A673 (cell line): ENCODE measurements at regions not wholly inside any gene's neighbourhood (a gene's known extent, or its start where the extent isn't known, plus 50 kb on each side); places are given as distances from the start of the nearest gene placed in this dataset.

ENCODE experiments used
- BruUV-seq: library from RNA; stranded (reverse); fragments of 400-500 nt; replicated peaks from 2 replicates; lab custom pipeline; 2021; lab: Mats Ljungman, UMichigan
- CTCF ChIA-PET: fragments of 300-600 bp; sonication (Branson Sonifier 250); formaldehyde crosslinking; loops from one replicate; lab custom pipeline; 2022; ENCODE audit warnings: antibody characterized with exemption; lab: Charles Lee
- POLR2A ChIA-PET: fragments of 300-600 bp; sonication (Branson Sonifier 250); formaldehyde crosslinking; loops from one replicate; lab custom pipeline; 2022; ENCODE audit warnings: antibody characterized with exemption; ENCODE audit not compliant: low non-redundant PET; lab: Charles Lee
- DNase-seq: peaks from one replicate; pipeline ENCODE4 v3.0.0-alpha.2; 2015; ENCODE audit warnings: low spot score
- H3K27ac ChIP-seq: fragments of 200-600 bp; sonication (generic); 2 replicates; pipeline ENCODE4 v1.5.1; 2016; ENCODE audit warnings: mixed run types, low read depth, mild to moderate bottlenecking, mixed read lengths, antibody characterized with exemption, low read length; ENCODE audit not compliant: poor library complexity, severe bottlenecking
- H3K27me3 ChIP-seq: fragments of 200-600 bp; sonication (generic); replicated peaks from 2 replicates; pipeline ENCODE4 v1.6.1; 2017; ENCODE audit warnings: mixed run types, low read depth, mild to moderate bottlenecking, mixed read lengths, antibody characterized with exemption, low read length; ENCODE audit not compliant: insufficient read depth, poor library complexity
- H3K36me3 ChIP-seq: fragments of 200-600 bp; sonication (generic); 2 replicates; pipeline ENCODE4 v1.6.1; 2016; ENCODE audit warnings: mixed run types, mild to moderate bottlenecking, mixed read lengths, antibody characterized with exemption, low read length; ENCODE audit not compliant: insufficient read depth, poor library complexity, severe bottlenecking
- H3K4me1 ChIP-seq: fragments of 200-600 bp; sonication (generic); 2 replicates; pipeline ENCODE4 v1.6.1; 2017; ENCODE audit warnings: mixed run types, mild to moderate bottlenecking, mixed read lengths, antibody characterized with exemption, low read length; ENCODE audit not compliant: insufficient read depth, poor library complexity, severe bottlenecking
- H3K4me3 ChIP-seq: fragments of 200-600 bp; sonication (generic); 2 replicates; pipeline ENCODE4 v1.5.1; 2016; ENCODE audit warnings: low read depth, mixed run types, mild to moderate bottlenecking, mixed read lengths, low read length; ENCODE audit not compliant: poor library complexity, severe bottlenecking
- H3K9me3 ChIP-seq: fragments of 200-600 bp; sonication (generic); 2 replicates; pipeline ENCODE4 v1.6.1; 2016; ENCODE audit warnings: mixed run types, low read depth, mild to moderate bottlenecking, mixed read lengths, antibody characterized with exemption, low read length; ENCODE audit not compliant: poor library complexity, severe bottlenecking
- EZH2 ChIP-seq: fragments of 200-600 bp; sonication (generic); IDR thresholded peaks from 2 replicates; pipeline ENCODE4 v1.6.1; 2017; ENCODE audit warnings: borderline replicate concordance, low read depth, mild to moderate bottlenecking, mixed read lengths, antibody characterized with exemption, low read length; ENCODE audit not compliant: poor library complexity, severe bottlenecking
- intact Hi-C: fragments of 100-400 bp; cut with micrococcal nuclease; formaldehyde crosslinking; loops from one replicate; pipeline ENCODE4 v1.10.0; 2022; ENCODE audit not compliant: unreplicated experiment
- TF ChIP-seq, protein P1 (sequence below): fragments of 300-800, 200-600 bp; sonication (generic); conservative IDR thresholded peaks from 2 replicates; pipeline ENCODE4 v1.5.1; 2017; ENCODE audit warnings: low read depth, mild to moderate bottlenecking, antibody characterized with exemption, low read length, moderate library complexity, mixed read lengths

DNA sequence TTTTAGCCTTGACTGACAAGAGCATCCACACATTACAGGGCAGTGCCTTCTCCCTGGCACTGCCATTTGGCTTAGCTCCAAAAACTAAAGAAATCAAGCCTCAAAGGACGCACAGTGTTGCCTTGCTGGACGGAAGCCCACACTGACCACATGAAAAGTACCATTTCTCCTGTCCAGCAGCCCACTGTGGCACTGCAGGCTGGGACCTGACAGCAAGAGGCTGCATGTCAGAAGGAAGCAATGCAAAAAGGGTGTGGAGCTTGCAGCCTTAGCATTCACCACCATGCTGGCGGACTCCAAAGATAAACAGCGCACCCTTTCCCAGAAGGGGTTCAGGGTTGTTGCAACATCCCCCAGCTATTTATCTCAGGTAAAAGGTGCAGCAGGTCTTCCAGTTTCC is 109.3 kb upstream of the BMAL1 start:
- POLR2A ChIA-PET, result no interaction called here
- Histone ChIP-seq H3K4me3 (no peak overlapping the region), H3K4me1 (no peaks in the 10 kb centered on the region), H3K27ac (no peak overlapping the region), H3K9me3 (no peaks in the 10 kb centered on the region), H3K27me3 (no peaks in the 10 kb centered on the region), H3K36me3 (no peaks in the 10 kb centered on the region)
- no peak for DNase-seq
- TF ChIP-seq, protein P1, sequence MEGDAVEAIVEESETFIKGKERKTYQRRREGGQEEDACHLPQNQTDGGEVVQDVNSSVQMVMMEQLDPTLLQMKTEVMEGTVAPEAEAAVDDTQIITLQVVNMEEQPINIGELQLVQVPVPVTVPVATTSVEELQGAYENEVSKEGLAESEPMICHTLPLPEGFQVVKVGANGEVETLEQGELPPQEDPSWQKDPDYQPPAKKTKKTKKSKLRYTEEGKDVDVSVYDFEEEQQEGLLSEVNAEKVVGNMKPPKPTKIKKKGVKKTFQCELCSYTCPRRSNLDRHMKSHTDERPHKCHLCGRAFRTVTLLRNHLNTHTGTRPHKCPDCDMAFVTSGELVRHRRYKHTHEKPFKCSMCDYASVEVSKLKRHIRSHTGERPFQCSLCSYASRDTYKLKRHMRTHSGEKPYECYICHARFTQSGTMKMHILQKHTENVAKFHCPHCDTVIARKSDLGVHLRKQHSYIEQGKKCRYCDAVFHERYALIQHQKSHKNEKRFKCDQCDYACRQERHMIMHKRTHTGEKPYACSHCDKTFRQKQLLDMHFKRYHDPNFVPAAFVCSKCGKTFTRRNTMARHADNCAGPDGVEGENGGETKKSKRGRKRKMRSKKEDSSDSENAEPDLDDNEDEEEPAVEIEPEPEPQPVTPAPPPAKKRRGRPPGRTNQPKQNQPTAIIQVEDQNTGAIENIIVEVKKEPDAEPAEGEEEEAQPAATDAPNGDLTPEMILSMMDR, result no peak
- no peak for TF ChIP-seq EZH2
- BruUV-seq, result no TSS peak
- intact Hi-C loops, result no loop called here
- CTCF ChIA-PET, result no interaction called here

DNA sequence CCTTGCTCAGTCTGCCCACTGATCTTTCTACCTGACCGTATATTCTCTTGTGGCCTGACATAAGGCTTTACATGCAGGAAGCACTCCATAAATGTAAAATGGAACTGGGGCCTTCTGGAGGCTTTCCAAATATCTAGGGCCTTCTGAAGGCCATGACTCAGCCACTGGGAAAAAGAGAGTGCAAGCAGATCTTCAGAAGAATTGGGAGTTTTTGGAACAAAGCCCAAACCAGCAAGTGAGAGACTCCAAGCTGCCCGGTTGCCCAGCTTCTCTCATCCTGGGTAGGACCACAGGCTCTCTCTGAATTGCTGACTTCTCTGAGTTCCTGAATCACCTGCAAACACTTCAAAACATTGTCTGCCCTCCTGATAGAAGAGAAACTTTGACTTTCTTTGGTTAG is 107.9 kb upstream of the BMAL1 start:
- DNase-seq, result peak; percentile 68
- Histone ChIP-seq H3K4me1 (no peaks in the 10 kb centered on the region), H3K9me3 (no peaks in the 10 kb centered on the region), H3K36me3 (no peaks in the 10 kb centered on the region), H3K4me3 (no peak overlapping the region), H3K27ac (no peak overlapping the region), H3K27me3 (no peaks in the 10 kb centered on the region)
- intact Hi-C loops, result no loop called here
- BruUV-seq, result no TSS peak
- CTCF ChIA-PET, result no interaction called here
- TF ChIP-seq, protein P1, result no peak
- no peak for TF ChIP-seq EZH2
- POLR2A ChIA-PET, result no interaction called here

DNA sequence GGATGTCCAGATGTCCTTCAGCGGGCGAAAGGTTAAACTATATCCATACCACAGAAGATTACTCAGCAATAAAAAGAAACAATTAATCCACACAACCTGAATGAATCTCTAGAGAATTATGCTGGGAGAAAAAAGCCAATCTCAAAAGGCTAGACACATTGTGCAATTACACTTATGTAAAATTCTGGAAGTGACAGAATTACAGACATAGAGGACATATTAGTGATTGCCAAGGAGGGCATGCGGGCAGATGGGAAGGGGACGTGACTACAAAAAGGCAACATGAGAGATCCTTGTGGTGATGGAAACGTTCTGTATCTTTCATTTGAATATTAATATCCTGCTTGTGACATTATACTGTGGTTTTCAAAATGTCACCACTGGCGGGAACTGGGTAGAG is 103.5 kb upstream of the BMAL1 start:
- Histone ChIP-seq H3K36me3 (no peaks in the 10 kb centered on the region), H3K9me3 (no peaks in the 10 kb centered on the region), H3K27ac (no peak overlapping the region), H3K27me3 (no peaks in the 10 kb centered on the region), H3K4me3 (no peak overlapping the region), H3K4me1 (no peaks in the 10 kb centered on the region)
- TF ChIP-seq, protein P1, result no peak
- TF ChIP-seq EZH2, result no peak
- no TSS peak for BruUV-seq
- no peak for DNase-seq
- ChIA-PET CTCF (no interaction called here), POLR2A (no interaction called here)
- intact Hi-C loops, result no loop called here
